Activated CD8-positive, alpha-beta memory T cell treated with anti-CD3 and anti-CD28 coated beads for 1 hour (primary cell): ENCODE measurements at regions not wholly inside any gene's neighbourhood (a gene's known extent, or its start where the extent isn't known, plus 50 kb on each side); places are given as distances from the start of the nearest gene placed in this dataset.
"Not testable (repeated sequence)": the region's sequence is repeated elsewhere in the genome, so short reads cannot be mapped to it uniquely, and the experiment has no call there.

Source experiments
- DNase-seq, 2 donors: peaks; one replicate each; pipeline ENCODE4 v3.0.0-alpha.2; 2020; ENCODE audit warnings: low read depth in 1 of 2; ENCODE audit errors: extremely low read depth in 1 of 2

DNA sequence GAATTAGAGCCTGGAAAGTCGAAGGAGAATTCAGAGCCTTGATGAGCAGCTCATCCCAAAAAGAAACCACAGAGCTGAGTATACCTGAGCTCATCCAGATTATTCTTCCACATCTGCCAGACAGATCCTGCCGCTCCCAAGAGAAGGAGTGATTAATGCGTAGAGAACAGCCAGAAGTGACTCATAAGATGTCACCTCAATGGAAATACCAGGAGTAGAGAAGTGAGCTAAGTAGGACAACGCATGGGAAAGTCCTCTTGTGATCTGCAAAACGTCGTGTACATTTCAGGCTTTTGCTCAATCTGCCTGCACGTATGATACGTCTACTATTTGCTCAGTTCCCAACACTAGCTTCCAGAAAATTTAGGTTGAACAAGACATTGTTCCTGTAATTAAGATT is 230.5 kb upstream of the AUTS2 start:
- no peak for DNase-seq

DNA sequence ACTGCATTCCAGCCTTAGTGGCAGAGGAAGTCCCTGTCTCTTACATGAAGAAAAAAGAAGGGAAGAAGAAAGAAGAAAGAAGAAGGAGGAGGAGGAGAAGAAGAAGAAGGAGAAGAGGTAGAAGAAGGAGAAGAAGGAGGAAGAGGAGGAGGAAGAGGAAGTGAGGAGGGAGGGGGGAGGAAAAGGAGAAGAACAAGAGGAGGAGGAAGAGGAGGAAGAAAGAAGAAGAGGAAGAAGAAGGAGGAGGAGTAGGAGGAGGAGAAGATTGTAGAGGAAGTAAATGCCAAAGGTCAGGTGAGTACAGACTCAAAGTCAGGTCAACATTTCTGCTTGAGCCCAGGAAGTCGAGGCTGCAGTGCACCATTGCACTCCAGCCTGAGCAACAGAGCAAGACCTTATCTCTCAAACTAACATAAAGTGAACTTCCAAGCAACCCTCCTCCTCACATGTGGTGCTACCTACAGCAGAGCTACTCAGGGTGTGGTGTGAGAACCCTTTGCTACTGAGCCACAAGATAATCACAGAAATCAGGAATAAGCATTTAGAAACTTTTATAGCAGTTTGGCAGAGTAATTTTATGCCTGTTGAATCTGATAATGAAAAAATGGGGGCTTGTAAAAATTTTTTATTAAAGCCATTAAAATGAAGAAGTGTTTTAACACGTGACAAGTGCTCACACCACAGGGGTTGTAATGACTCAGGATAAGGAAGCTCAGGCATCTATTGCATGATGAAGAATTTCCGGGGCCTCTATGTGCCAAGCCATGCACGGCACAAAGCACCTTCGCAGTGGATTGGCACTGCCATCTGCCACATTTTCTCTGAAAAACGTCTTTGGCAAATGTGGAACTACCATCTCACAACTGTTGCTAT is 224.9 kb upstream of the AUTS2 start:
- DNase-seq = no peak

DNA sequence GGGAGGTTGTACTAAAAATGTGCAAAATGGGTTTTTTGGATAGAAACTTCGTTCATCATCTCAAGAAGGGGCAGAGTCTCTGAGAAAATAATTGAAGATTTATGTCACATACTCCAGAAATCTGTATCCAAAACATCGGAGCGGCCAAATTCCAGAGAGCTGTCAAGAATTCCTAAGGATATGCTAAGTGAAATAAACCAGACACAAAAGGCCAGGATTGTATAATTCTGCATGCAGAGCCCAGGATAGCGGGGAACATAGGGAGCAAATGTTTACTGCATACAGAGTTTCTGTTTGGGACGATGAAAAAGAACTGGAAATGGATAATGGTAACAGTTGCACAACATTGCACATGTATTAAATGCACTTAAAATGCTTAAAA is 224.2 kb upstream of the AUTS2 start:
- DNase-seq = no peak

DNA sequence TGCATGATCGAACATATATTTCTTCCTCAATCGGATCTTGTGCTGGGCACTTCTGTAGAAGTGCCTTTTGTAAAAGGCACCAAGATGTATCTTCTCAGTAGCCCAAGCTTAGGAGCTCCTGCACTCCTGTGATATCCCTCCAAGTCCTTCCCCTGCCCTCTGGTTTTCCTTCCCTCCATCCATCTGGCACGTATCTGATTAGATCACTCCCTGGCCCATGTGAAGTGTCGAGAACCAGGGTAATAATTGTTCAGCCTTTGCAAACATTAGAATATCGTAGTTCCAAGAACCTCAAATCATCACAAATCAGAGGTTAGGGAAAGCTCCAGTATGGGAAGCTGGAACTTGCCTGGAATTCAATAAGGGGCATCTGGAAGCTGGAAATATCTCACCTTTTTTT is 221.1 kb upstream of the AUTS2 start:
- no peak for DNase-seq

DNA sequence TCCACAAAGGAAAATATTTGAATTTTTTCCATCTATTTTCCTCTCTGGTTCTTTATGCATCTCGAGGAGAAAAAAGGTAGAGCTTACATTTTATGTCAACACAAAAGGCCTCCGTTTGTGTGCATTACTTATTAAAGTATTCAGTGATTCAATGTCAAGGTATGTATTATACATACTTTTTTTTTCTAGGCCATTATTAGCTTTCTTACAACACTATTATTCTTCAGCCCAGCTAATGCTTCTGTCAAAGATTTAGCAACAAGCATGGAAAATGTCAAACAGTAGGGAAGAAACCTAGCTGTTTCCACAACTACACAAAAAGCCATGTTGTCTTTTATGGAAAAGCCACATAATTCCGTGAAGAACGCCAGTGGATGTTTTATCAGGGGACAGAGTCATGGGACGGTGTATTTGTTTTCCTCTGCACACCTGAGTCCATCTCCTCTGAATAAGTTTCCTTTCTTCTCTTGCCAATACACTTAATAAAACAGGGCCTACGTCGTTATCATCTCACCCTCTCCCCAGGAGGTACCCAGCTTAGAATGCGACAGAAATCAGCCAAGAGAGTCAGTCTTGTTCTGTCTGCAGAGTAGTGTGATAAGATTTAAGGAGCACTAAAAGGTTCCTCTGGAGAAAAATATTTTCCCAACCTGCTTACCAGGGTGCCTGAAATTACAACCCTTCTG is 209.7 kb upstream of the AUTS2 start:
- DNase-seq = no peak

- DNase-seq = no peak
These were observed 209.1 kb upstream of the AUTS2 start for GRCh38 chr7:69389216-69389615.

DNA sequence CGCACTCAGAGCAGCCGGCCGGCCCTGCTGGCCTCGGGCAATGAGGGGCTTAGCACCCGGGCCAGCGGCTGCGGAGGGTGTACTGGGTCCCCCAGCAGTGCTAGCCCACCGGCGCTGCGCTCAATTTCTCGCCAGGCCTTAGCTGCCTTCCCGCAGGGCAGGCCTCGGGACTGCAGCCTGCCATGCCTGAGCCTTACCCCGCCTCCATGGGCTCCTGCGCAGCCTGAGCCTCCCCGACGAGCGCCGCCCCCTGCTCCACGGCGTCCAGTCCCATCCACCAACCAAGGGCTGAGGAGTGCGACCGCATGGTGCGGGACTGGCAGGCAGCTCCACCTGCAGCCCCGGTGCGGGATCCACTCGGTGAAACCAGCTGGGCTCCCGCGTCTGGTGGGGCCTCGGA is 204.4 kb upstream of the AUTS2 start:
- not testable (repeated sequence) for DNase-seq

DNA sequence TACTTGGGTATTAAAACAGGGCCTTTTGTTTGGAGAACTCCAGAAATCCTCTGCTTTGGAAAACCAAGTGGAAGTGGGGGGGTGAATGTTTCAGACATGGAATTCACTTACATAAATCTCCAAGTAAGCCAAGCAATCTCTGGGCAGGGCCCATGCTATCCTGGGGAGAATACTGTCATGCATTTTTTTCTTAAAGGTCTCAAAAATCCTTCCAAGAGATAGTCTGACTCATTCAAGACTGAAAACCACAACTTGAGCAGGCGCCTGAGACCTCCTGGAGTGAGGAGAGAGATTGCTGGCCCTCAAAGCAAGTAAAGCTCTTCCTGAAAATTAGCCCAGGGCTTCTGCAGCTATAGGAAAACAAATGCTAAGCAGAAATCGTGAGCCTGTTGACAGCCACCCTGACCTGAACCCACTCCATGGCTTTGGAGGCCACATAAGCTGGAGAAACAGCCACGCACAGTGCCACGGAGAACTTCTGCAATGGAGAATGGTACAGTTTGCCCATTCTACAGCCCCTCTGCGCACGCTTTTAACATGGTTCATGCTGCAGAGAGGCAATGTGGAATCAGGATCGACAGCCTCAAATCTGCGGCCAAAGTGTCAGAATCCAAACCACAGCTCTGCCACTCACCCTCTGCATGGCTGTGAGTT is 203.1 kb upstream of the AUTS2 start:
- no peak for DNase-seq

GRCh38 chr7:69398986-69399385 is 199.3 kb upstream of the AUTS2 start:
- no peak for DNase-seq

GRCh38 chr7:69399401-69399800 is 198.9 kb upstream of the AUTS2 start:
- no peak for DNase-seq

GRCh38 chr7:69402696-69403095 is 195.6 kb upstream of the AUTS2 start:
- no peak for DNase-seq

DNA sequence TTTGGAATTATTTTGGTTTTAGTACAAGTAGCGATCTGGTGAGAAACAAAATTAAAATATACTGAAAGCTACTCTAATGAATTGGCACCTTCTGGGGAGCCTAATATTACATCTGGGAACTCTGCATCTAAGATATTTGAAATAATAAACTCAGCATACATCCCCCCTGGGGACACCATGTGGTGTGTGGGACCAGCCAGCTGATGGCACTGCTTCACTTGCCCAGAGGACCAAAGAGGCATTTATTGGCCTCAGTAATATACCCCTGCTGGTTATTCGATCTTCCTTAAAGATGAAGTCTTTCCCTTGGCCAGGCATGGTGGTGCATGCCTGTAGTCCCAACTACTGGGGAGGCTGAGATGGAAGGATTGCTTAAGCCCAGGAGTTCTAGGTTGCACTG is 195.1 kb upstream of the AUTS2 start:
- DNase-seq = no peak

GRCh38 chr7:69411018-69411417 is 187.3 kb upstream of the AUTS2 start:
- no peak for DNase-seq

DNA sequence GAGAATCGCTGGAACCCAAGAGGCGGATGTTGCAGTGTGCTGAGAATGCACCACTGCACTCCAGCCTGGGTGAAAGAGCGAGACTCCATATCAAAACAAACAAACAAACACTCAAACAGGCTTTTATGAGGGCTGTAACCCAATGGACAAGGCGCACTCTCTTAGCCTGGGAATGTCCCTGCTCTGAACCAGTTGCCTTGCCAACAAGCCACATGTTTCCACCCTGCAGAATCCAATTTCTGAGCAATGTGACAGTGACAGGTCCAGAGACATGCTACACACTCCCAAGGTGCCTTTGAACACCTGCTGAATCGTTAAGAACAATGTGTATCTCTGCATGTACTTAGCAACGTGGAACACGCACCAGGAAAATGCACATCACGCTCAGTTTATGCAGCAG is 186.8 kb upstream of the AUTS2 start:
- no peak for DNase-seq

DNA sequence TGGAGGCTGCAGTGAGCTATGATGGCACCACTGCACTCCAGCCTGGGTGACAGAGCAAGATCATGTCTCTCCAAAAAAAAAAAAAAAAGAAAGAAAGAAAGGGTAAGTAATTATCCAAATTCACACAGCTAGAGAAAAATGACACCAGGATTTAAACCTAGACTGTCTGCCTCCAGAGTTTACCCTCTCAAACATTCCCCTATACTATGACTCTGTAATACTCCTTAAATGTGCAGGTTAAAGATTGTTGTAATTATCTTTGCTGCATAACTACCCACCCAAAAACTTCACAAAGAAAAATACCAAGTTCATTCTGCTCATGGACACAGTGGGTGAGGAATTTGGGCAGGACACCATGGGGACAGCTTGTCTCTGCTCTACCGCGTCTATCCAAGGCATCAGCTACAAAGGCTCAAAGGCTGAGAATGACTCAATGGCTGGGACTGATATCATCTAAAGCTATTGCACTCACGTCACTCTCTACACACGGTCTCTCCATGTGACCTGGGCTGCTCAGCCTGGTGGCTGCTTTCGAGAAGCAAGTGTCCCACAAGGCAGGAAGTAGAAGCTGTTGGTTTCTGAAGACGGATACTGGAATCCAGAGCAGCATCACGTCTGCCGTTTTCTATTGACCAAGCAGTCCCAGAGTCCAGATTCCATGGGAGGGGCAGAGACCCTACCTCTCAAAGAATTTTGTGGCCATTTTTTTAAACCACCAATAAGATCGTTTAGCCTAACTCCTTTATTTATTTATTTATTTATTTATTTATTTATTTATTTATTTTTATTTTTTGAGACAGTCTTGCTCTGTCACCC is 185.7 kb upstream of the AUTS2 start:
- no peak for DNase-seq

DNA sequence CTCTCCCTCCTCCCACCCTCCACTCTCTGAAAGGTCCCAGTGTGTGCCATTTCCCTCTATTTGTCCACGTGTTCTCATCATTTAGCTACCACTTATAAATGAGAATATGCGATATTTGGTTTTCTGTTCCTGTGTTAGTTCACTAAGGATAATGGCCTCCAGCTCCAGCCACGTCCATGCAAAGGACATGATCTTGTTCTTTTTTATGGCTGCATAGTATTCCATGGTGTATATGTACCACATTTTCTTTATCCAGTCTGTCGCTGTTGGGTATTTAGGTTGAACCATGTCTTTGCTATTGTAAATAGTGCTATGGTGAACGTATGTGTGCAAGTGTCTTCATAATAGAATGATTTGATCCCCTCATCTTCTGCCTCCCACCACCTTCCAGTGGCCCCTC is 183.7 kb upstream of the AUTS2 start:
- no peak for DNase-seq

- DNase-seq = no peak
These were observed 179.2 kb upstream of the AUTS2 start for GRCh38 chr7:69418869-69419670.

DNA sequence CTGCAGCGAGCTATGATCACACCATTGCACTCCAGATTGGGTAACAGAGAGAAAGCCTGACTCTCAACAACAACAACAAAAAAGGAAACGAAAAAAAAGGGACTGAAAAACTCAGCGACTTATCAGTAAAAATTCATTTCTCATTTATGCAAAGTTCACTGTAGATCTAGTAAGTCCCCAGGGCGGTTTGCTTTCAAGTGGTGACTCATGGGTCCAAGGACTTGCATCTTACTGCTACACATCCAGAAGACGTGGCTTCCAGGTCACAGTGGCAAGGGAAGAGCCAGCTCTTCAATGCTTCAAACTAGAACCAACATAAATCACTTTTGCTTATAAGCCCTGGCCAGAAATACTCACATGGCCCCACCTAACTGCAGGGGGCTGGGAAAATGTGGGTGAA is 178.3 kb upstream of the AUTS2 start:
- no peak for DNase-seq

DNA sequence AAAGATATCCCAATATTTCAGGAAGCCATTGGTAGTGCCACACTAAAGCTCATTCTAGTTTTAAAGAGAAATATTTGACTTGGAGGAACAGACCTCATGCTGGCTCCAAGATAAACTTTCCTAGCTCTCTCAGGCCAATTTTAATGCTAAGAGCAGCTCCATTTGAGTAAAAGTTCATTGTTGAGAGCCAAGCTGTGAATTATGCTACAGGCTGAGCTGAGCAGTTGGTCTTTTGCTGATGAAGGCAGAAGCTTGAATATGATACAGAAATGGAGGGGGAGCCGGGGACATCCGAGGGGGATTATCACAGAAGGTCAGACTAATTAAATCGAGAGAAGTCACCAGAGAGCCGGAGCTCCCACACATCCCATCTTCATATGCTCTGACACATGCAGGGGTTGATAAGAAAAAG is 175.7 kb upstream of the AUTS2 start:
- DNase-seq = no peak

- DNase-seq = no peak
These were observed 171.6 kb upstream of the AUTS2 start for GRCh38 chr7:69426705-69427104.
